ENCODE measurements at regions not wholly inside any gene's neighbourhood (a gene's known extent, or its start where the extent isn't known, plus 50 kb on each side); places are given as distances from the start of the nearest gene placed in this dataset.

DNA sequence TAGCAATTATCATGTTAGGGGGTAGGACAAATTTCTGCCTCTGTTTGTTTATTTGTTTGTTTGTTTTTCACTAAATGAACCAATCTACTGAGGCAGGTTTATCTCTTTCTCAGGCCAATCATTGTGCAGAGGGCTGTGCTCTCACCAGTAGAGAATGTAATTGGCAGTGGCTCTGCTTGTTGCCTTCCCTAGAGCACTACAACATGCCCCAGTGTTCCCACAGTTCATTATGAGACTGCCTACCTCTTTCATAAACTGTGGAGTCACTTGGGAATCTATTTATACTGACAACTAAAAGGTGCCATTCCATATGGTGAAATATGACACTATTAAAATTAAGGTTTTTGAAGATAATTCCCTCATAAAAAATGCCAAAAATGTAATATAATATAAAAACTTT is 196.3 kb upstream of the ALCAM start:
- H3K27ac Mint-ChIP-seq = no peak overlapping the region
- no peaks in the 10 kb centered on the region for H3K9me3 Mint-ChIP-seq
- ATAC-seq = no peak
- no peak for DNase-seq (ENCODE audit: low spot score in 2 of 2)
- no peaks in the 10 kb centered on the region for H3K36me3 Mint-ChIP-seq

DNA sequence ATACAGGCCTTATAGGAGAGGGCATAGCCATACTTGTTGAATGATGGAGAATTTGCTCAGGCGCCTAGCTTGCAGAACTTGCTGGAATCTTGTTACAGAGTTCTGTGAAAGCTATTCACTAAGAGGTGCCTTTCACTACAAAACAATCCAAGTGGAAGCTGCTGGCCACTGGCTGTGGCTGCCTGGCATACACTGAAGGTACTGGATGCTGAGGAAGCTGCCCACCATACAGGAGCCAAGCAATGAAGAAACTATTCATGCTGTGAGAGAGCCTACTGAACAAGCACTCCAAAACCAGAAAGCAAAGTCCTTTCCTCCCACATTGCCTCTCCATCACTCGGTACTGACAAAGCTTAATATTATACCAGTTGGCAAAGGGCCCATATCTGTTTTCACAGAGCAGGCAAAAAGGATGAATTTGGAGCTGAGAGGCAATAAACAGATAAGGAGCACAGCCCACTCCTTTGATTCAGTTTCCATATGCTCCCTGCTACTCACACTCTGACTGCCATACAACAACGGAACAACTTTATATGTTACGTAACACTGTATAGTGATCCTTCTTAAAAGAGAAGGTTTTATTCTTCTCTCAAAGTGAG is 192.6 kb upstream of the ALCAM start:
- Mint-ChIP-seq H3K36me3 (no peaks in the 10 kb centered on the region), H3K9me3 (no peaks in the 10 kb centered on the region), H3K27ac (no peak overlapping the region)
- DNase-seq (ENCODE audit: low spot score in 2 of 2) = no peak
- ATAC-seq = no peak

DNA sequence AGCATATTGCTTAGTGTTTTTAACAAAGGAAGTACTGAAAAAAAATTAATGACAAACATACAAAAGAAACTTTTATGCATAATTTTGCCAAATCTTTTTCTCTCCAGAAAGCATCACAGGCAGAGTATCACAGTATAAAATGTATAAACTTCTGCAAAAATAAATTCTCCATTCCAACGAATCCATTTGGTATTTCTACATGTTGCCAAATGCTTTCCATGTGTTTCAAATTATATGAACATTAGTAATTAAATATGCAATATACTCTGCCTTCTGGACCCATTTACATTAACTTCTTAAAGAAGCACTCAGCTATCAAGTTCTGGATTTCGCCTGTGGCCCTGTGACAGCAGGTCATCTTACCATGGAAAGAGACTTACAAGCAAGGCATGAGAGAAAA is 189.1 kb upstream of the ALCAM start:
- H3K27ac Mint-ChIP-seq = no peak overlapping the region
- H3K9me3 Mint-ChIP-seq = no peaks in the 10 kb centered on the region
- H3K36me3 Mint-ChIP-seq = no peaks in the 10 kb centered on the region
- ATAC-seq (no peak), DNase-seq (ENCODE audit: low spot score in 2 of 2) (no peak)

DNA sequence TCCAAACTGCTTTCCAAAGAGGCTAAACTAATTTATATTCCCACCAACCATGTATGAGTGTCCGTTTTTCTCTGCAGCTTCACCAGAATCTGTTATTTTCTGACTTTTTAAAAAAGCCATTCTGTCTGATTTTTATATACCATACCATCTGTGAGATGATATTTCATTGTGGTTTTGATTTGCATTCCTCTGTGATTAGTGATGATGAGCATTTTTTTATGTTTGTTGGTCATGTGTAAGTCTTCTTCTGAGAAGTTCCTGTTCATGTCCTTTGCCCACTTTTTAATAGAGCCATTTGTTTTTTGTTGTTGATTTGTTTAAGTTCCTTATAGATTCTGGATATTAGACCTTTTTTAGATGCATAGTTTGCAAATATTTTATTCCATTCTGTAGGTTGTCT is 179.4 kb upstream of the ALCAM start:
- H3K27ac Mint-ChIP-seq = no peak overlapping the region
- ATAC-seq (no peak), DNase-seq (ENCODE audit: low spot score in 2 of 2) (no peak)
- no peaks in the 10 kb centered on the region for H3K36me3 Mint-ChIP-seq
- no peaks in the 10 kb centered on the region for H3K9me3 Mint-ChIP-seq

DNA sequence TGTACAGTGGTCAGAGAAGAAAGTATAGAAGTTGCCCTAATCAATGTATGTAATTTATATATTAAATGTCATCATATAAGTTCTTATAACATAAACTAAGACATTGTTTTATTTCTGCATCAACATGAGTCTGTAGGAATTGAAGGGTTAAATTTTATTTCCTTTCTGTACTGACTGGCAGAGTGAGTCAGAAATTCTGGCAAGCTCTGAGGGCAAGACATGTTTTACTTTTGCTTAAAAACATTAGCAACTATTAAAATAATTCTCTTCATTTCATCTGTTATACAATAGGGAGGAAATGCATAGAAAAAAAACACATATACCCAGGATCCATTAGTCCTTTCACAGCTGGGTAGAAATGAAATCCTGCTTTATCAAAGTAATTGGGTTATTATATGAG is 171.4 kb upstream of the ALCAM start:
- Mint-ChIP-seq H3K27ac (no peak overlapping the region), H3K9me3 (no peaks in the 10 kb centered on the region), H3K36me3 (no peaks in the 10 kb centered on the region)
- ATAC-seq (no peak), DNase-seq (ENCODE audit: low spot score in 2 of 2) (no peak)

DNA sequence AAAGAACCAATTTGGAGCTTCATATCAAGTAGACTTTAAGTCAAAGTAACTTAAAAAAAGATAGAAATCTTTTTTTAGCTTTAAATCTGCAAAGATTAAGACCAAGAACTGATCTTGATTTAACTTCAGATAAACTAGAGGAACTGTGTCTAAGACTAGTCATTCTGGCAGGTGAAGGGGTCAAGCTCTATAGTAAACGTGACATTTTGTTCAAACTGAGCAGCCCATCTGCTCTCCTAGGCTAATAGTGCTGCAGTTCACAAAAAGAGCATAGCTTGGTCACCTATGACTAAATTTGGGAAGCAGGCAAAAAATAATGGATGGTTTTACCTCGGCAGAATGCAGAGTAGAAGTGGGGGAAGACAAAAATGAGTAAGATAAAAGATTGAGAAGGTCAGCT is 168.8 kb upstream of the ALCAM start:
- Mint-ChIP-seq H3K9me3 (peaks cover 0 to 3% of the 10 kb centered on the region in 2 donors), H3K27ac (no peak overlapping the region), H3K36me3 (no peaks in the 10 kb centered on the region)
- ATAC-seq (no peak), DNase-seq (ENCODE audit: low spot score in 2 of 2) (no peak)

DNA sequence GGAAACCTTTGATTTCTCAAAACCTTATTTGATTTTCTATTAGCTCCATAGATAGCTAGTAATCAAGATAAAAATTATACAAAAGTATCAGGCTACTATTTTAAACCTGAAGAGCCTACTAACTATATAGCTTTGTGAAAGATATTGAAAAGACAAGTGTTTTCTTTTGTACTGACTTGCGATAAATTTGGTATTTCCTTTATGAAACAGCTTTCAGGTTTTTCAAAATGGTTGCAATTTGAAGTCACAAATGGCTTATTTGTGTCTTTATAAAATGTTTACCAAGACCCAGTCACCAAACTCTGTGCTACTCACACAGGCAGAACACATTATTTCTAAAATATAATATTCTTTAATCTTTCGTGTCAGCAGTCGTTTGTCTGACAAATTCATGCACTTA is 167.5 kb upstream of the ALCAM start:
- Mint-ChIP-seq H3K9me3 (peaks cover 0 to 12% of the 10 kb centered on the region in 2 donors), H3K27ac (no peak overlapping the region), H3K36me3 (no peaks in the 10 kb centered on the region)
- DNase-seq (ENCODE audit: low spot score in 2 of 2) = no peak
- ATAC-seq = no peak

DNA sequence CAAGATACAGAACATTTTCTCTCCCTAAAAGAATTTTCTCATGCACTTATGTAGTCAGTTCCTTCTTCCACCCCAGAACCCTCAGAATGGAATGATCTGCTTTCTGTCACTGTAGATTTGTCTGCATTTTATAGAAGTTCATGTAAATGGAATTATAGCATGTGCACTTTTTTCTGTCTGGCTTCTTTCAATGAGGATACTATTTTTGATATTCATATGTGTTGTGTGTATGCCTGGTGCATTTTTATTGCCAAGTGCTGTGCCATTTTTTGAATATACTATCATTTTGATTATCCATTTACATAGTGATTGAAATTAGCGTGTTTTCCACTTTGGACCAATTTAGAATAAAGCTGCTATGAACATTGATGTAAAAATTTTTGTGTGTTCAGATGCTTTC is 156.6 kb upstream of the ALCAM start:
- no peak overlapping the region for H3K27ac Mint-ChIP-seq
- no peak for ATAC-seq
- no peaks in the 10 kb centered on the region for H3K9me3 Mint-ChIP-seq
- no peak for DNase-seq (ENCODE audit: low spot score in 2 of 2)
- no peaks in the 10 kb centered on the region for H3K36me3 Mint-ChIP-seq

DNA sequence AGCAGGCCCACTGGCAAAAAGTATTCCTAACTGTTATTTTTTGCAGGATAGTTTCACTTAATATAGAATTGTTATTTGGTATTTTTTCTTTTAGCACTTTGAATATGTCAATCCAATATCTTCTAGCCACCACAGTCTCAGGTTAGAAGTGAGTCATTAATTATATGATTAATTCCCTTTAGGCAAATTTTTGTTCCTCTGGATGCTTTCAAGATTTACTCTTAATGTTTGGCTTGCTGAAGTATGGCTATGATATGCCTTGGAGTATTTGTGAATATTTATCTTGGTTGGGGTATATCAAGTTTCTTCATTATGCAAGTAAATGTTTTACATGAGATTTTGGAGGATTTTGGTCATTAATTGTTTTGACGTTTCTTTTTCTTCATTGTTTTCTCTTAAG is 152.1 kb upstream of the ALCAM start:
- DNase-seq (ENCODE audit: low spot score in 2 of 2) (no peak), ATAC-seq (no peak)
- Mint-ChIP-seq H3K27ac (no peak overlapping the region), H3K36me3 (no peaks in the 10 kb centered on the region), H3K9me3 (peaks cover 0 to 3% of the 10 kb centered on the region in 2 donors)

DNA sequence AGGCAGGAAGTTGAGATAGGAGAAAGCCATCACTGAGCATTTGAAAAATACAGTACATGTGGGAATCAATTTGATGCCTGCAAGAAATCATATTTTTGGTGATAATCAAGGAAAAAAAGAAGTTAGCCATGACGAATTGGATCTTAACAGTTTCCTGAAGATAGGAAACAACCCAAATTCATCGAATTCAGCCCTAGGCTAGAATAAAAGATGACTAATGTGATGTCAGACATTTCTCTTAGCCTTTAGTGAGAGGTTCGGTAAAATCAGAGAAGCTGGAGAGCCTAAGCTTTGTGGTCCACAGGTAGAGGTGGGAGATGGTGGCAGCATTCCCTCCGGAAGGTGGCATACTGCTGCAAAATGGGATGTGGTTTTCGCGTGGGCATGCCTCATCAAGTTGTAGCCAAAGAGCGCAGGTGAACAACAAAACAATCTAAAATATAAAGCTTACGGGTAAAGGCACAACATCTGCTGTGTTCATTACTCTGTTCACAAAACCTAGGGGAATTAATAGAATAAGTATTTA is 144.1 kb upstream of the ALCAM start:
- H3K36me3 Mint-ChIP-seq = no peaks in the 10 kb centered on the region
- H3K27ac Mint-ChIP-seq = no peak overlapping the region
- ATAC-seq (no peak), DNase-seq (ENCODE audit: low spot score in 2 of 2) (no peak)
- H3K9me3 Mint-ChIP-seq = no peaks in the 10 kb centered on the region

DNA sequence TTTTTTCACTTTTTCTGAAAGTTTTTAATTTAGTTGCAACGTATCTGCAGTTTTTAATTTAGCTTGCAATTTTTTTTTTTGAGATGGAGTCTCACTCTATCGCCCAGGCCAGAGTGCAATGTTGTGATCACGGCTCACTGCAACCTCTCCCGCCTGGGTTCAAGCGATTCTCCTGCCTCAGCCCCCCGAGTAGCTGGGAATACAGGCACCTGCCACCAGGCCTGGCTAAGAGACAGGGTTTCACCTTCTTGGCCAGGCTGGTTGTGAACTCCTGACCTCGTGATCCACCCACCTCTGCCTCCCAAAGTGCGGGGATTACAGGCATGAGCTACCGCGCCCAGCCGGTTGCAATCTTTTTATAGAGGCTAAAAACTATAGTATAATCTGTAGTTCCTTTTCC is 142.9 kb upstream of the ALCAM start:
- Mint-ChIP-seq H3K27ac (no peak overlapping the region), H3K36me3 (no peaks in the 10 kb centered on the region), H3K9me3 (no peaks in the 10 kb centered on the region)
- DNase-seq (ENCODE audit: low spot score in 2 of 2) (no peak), ATAC-seq (no peak)

DNA sequence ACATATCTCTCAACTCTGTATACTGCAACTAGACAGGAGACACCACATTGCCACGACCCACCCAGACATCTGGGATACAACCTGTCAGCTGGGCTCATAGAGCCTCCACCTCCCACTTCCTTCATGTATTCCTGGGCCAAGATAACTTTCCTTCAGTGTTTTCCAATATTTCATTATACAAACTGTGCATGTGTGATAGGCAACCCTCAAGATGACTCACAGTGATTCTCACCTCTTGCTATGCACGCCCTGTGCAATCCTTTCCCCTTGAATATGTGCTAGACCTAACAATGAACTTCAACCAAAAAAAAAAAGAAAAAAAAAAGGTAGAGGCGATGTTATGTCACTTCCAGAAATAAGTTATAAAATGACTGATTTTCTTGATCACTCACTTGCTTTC is 138.0 kb upstream of the ALCAM start:
- Mint-ChIP-seq H3K36me3 (no peaks in the 10 kb centered on the region), H3K27ac (no peak overlapping the region), H3K9me3 (no peaks in the 10 kb centered on the region)
- no peak for ATAC-seq
- no peak for DNase-seq (ENCODE audit: low spot score in 2 of 2)

DNA sequence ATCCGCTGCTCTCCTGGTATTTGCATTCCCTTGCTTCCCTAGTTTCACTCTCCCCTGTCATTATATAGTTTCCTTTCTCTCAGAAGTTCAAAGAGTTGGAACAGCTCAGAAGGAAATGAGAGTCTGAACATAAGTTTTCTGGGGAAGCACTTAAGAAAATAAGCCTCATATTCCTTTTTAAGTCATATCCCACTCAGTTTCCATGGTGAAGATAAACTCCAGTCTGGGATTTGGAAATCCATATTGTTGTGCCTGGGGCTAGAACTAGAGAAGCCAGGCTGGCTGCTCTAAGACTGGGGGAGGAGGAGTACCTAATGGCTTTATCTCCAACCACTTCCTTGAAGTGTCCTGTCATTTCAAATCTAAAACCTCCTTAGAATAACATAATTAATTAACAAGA is 134.2 kb upstream of the ALCAM start:
- Mint-ChIP-seq H3K27ac (no peak overlapping the region), H3K9me3 (no peaks in the 10 kb centered on the region), H3K36me3 (no peaks in the 10 kb centered on the region)
- ATAC-seq (no peak), DNase-seq (ENCODE audit: low spot score in 2 of 2) (no peak)

DNA sequence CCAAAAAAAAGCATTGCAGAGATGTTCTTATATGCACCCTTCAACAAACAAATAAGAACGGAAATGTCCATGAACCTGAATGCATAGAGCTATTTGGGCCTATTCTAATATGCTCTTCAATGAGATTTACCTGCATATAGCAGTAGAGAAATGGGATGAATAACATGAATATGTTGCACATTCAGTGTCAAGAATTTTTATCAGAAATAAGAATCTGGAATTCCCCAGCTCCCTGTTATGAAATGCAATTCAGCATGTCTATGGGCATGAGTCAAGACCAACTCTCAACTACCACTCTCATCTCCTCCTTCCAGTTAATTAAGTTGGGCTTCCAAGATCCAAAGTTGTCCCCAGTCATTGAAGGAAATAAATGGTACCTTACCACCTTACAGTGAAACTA is 133.7 kb upstream of the ALCAM start:
- no peak for DNase-seq (ENCODE audit: low spot score in 2 of 2)
- Mint-ChIP-seq H3K27ac (no peak overlapping the region), H3K36me3 (no peaks in the 10 kb centered on the region), H3K9me3 (no peaks in the 10 kb centered on the region)
- ATAC-seq = no peak

DNA sequence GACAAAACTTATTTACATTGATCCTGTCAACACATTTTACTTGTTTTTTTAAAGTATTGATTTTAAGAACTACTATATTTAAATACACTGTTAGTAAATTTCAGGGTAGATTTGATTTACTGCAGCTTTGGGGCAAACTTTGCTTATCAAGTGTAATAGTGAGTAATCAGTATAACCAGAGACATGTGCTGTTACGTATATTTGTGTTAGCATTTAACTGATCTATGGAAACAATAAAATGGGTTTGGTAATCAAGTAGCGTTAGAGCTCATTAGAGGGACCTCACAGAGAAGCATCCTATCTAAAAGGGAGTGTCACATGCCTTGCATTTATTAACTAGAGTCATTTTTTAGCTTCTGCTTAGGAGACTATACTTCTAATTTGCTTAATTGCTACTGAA is 131.5 kb upstream of the ALCAM start:
- no peak overlapping the region for H3K27ac Mint-ChIP-seq
- ATAC-seq (no peak), DNase-seq (ENCODE audit: low spot score in 2 of 2) (no peak)
- H3K36me3 Mint-ChIP-seq = no peaks in the 10 kb centered on the region
- H3K9me3 Mint-ChIP-seq = no peaks in the 10 kb centered on the region

DNA sequence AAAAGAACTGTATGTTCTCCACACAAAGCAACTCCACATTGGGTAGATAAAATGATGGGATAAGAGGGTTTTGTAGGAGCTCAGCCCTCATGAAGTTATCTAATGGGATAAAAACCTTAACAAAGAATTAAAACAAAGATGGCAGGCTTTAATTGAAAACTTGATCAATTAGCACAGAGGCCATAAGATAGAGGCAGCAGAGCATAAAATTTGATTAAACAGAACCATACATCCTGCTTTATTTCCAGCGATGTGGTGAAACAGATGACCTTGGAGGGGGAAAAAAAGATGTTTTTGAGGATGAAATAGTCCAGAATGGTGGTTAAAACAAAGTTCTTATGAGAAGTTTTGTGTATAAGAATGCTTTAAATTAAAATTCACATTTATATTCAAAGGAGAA is 130.9 kb upstream of the ALCAM start:
- no peak for DNase-seq (ENCODE audit: low spot score in 2 of 2)
- Mint-ChIP-seq H3K36me3 (no peaks in the 10 kb centered on the region), H3K27ac (no peak overlapping the region)

DNA sequence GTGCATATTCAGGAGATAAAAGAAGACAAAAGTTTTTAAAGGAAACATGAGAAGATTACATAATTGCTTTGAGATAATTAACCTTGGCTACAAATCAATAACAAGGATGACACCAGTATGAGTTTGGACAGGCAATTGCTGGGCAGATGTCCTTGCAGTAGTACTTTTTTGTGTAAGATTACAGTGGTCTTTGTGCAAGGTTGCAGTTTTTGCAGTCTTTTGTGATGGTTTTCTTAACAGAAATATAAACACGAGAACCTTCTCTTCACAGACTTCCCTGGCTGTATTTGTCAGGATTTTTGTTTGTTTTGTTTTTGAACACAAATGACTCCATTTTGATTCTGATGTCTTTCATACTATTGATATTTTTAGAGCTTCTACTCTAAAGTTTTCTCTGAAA is 128.3 kb upstream of the ALCAM start:
- DNase-seq (ENCODE audit: low spot score in 2 of 2) (no peak), ATAC-seq (no peak)
- Mint-ChIP-seq H3K36me3 (no peaks in the 10 kb centered on the region), H3K27ac (no peak overlapping the region), H3K9me3 (no peaks in the 10 kb centered on the region)

More for the DNA sequence above, 130.9 kb upstream of the ALCAM start:
- ATAC-seq = no peak
- H3K9me3 Mint-ChIP-seq = no peaks in the 10 kb centered on the region

DNA sequence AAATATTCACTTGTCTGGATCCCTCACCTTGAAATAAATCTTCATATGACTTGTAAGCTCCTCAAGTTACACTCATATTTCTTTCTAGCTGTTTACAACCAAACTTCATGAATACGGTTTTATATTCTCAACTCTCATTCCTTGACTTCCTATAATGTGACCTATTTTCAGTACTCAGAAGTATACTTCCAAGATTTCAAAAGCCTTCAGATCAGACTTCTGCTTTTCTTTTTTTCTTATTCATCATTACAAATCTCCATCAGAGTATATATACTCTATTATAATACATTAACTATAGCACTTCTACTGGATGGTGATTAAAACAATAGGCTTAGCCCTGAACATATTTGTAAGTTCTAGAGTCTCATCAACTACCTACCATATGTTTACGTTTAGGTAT is 123.6 kb upstream of the ALCAM start:
- H3K9me3 Mint-ChIP-seq = no peaks in the 10 kb centered on the region
- DNase-seq (ENCODE audit: low spot score in 2 of 2) (no peak), ATAC-seq (no peak)
- no peaks in the 10 kb centered on the region for H3K36me3 Mint-ChIP-seq
- H3K27ac Mint-ChIP-seq = no peak overlapping the region

DNA sequence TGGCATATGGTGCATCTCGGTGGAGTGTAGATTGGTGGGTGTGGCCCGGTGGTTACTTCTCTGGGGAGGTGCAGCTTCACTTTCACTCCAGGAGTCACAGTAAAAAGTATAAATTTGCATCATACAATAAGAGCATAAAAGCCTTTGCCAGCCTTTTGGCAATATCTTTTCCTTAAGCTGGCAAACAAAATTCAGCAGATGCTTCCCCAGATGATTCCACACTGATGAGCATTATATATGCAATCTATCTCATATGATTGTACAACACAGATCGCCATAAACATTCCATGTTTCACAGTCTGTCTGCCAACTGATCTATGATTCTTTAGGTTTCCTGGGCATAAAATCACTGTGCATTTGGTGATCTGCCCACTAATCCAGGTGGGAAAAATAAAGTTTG is 120.2 kb upstream of the ALCAM start:
- Mint-ChIP-seq H3K36me3 (no peaks in the 10 kb centered on the region), H3K9me3 (peaks cover 0 to 10% of the 10 kb centered on the region in 2 donors), H3K27ac (no peak overlapping the region)
- ATAC-seq (no peak), DNase-seq (ENCODE audit: low spot score in 2 of 2) (no peak)

All from activated naive CD4-positive, alpha-beta T cell treated with anti-CD3 and anti-CD28 coated beads, Interleukin-2, amount 50 U/mL, for 72 hours (primary cell).